ENCODE measurements at regions not wholly inside any gene's neighbourhood (a gene's known extent, or its start where the extent isn't known, plus 50 kb on each side); places are given as distances from the start of the nearest gene placed in this dataset.

DNA sequence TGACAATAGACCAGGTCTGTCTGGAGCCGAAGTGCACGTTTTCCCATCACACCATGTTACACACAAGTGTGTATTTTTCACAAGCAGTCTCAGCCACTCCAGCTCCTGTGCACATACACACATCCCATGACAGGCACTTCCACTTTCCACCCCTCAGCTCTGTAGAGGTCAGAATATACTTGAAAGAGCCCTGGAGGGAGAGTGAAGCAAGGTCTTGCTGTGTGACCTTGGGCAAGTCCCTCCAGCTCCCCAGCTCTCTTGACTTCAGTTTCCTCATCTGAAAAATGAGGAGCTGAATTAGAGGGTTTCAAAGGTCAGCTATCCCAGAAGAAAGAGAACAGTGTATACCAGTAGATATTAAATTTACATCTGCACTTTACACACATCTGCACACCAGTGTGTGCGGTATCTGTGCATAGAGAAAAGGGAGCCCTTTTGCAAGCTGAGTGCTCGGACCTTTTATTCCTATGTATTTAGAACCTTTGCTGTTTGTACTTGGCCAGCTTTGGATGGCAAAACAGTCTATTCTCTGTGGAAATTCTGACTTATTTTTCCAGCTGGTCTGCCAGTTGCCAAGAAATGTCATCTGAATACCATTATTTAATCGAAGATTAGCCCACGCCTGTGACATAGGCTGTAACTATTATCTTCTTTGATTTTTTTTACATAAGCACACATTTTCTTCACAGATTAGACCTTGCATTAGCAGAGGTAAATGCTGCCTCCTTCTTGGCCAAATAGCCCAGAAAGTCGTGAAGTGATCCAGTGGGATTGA, 528.0 kb downstream of the BNC2 start:
- TF ChIP-seq CTCF (IDR thresholded peaks at IDR 0.05; ENCODE audit: low read depth, low read length): no peak
- no peak for DNase-seq (ENCODE audit: extremely low read depth, low read depth)

GRCh38 chr9:16343249-16344237, 526.9 kb downstream of the BNC2 start:
- no peak for DNase-seq (ENCODE audit: extremely low read depth, low read depth)
- no peak for TF ChIP-seq CTCF (IDR thresholded peaks at IDR 0.05; ENCODE audit: low read depth, low read length)

DNA sequence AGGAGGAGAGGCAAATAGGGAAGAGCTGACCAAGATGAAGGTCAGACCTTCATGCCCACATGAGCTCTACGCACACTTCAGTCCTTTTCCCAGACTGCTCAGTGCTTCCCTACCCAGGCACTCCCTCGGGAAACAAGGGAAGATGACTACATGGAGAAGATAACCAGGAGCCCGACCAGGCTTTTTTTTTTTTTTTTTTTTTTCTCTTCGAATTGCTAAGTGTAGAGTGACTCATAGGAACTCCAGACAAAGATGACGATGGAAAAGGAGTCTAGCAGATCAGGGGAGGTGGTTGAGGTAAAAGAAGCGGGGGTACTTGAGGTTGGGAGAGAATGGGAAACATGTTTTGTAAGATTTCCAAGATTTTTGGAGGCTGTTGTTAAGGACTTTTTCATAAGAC, 526.1 kb downstream of the BNC2 start:
- DNase-seq (ENCODE audit: extremely low read depth, low read depth): no peak
- TF ChIP-seq CTCF (IDR thresholded peaks at IDR 0.05; ENCODE audit: low read depth, low read length): no peak

DNA sequence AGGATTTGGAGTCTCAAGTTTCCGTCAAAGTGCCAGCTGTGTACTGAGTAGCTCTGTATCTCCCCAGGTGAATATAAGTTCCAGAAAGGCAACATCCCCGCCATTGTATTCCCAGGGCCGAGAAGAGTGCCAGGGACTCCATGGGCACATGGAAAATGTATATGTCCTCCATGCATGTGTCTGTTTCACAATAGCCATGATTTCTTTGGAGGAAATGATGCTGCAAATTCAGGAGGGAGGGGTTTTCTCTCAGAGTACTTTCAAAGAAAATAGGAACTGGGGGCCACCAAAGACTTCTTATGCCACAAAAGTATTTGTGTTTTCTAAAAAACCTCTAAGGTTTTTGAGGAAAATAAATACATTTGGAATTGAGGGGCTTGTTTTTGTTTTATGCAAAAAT, 524.6 kb downstream of the BNC2 start:
- TF ChIP-seq CTCF (IDR thresholded peaks at IDR 0.05; ENCODE audit: low read depth, low read length): no peak

DNA sequence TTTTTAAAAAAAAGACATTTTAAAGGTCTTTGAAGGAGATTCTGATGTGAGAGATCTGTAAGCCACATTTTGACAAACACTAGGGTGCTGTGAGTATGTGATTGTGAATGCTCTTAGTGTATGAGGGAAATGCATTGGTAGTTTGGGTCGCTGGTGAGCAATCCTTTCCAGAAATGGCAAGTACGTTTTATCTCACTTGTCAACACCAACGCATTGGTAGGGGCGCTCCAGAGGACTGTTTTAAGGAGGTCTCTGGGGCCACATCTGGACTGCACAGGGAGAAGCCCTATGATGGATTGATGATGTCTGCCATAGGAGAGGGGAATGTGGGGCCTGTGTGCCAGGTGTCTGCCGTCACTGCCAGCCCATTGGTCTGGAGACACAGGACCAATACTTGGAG, 522.6 kb downstream of the BNC2 start:
- no peak for TF ChIP-seq CTCF (IDR thresholded peaks at IDR 0.05; ENCODE audit: low read depth, low read length)
- DNase-seq (ENCODE audit: extremely low read depth, low read depth): no peak

More for the DNA sequence above, 524.6 kb downstream of the BNC2 start:
- DNase-seq (ENCODE audit: extremely low read depth, low read depth): no peak

- no peak for DNase-seq (ENCODE audit: extremely low read depth, low read depth)
- no peak for TF ChIP-seq CTCF (IDR thresholded peaks at IDR 0.05; ENCODE audit: low read depth, low read length)
These were observed 521.9 kb downstream of the BNC2 start for GRCh38 chr9:16348531-16348930.

- DNase-seq (ENCODE audit: extremely low read depth, low read depth): no peak
- TF ChIP-seq CTCF (IDR thresholded peaks at IDR 0.05; ENCODE audit: low read depth, low read length): no peak
These were observed 518.2 kb downstream of the BNC2 start for GRCh38 chr9:16352251-16352650.
